GM21737 (cell line): ENCODE measurements at regions not wholly inside any gene's neighbourhood (a gene's known extent, or its start where the extent isn't known, plus 50 kb on each side); places are given as distances from the start of the nearest gene placed in this dataset.

ENCODE experiments used
- ATAC-seq: cut with Tn5 transposase; IDR thresholded peaks from one replicate; pipeline ENCODE4 v1.9.1; 2021; ENCODE audit warnings: mild to moderate bottlenecking, moderate library complexity; ENCODE audit not compliant: unreplicated experiment

- no peak for ATAC-seq
Measured at GRCh38 chr12:88251798-88252197, 109.7 kb downstream of the TMTC3 start.

GRCh38 chr12:88253371-88253978 is 111.4 kb downstream of the TMTC3 start:
- ATAC-seq: no peak

- no peak for ATAC-seq
Measured at GRCh38 chr12:88255224-88255623, 113.1 kb downstream of the TMTC3 start.

GRCh38 chr12:88255847-88256246 is 113.7 kb downstream of the TMTC3 start:
- ATAC-seq: no peak

GRCh38 chr12:88258396-88258795 is 116.3 kb downstream of the TMTC3 start:
- ATAC-seq: no peak

GRCh38 chr12:88266806-88267360 is 124.8 kb downstream of the TMTC3 start:
- ATAC-seq: no peak

GRCh38 chr12:88267630-88268029 is 125.5 kb downstream of the TMTC3 start:
- no peak for ATAC-seq

GRCh38 chr12:88272456-88272855 is 130.3 kb downstream of the TMTC3 start:
- ATAC-seq: no peak

- ATAC-seq: no peak
Measured at GRCh38 chr12:88273450-88273849, 131.3 kb downstream of the TMTC3 start.

GRCh38 chr12:88273875-88274274 is 131.8 kb downstream of the TMTC3 start:
- no peak for ATAC-seq

GRCh38 chr12:88291498-88292131 is 149.5 kb downstream of the TMTC3 start:
- no peak for ATAC-seq

GRCh38 chr12:88298014-88298682 is 156.0 kb downstream of the TMTC3 start:
- no peak for ATAC-seq

- ATAC-seq: no peak
Measured at GRCh38 chr12:88298761-88299242, 156.7 kb downstream of the TMTC3 start.

GRCh38 chr12:88299567-88300101 is 157.5 kb downstream of the TMTC3 start:
- peak; percentile 93 for ATAC-seq

GRCh38 chr12:88300931-88301330 is 158.8 kb downstream of the TMTC3 start:
- no peak for ATAC-seq

GRCh38 chr12:88303335-88303734 is 161.2 kb downstream of the TMTC3 start:
- no peak for ATAC-seq

- no peak for ATAC-seq
Measured at GRCh38 chr12:88305254-88305890, 163.3 kb downstream of the TMTC3 start.

GRCh38 chr12:88306471-88307069 is 164.5 kb downstream of the TMTC3 start:
- ATAC-seq: no peak

- no peak for ATAC-seq
Measured at GRCh38 chr12:88307961-88308360, 165.9 kb downstream of the TMTC3 start.

- no peak for ATAC-seq
Measured at GRCh38 chr12:88308825-88309224, 166.7 kb downstream of the TMTC3 start.

- ATAC-seq: no peak
Measured at GRCh38 chr12:88309546-88309945, 167.4 kb downstream of the TMTC3 start.
